H1 (cell line): ENCODE measurements at regions not wholly inside any gene's neighbourhood (a gene's known extent, or its start where the extent isn't known, plus 50 kb on each side); places are given as distances from the start of the nearest gene placed in this dataset.

ENCODE experiments used
- CTCF ChIA-PET: fragments of 300-600 bp; sonication (Branson Sonifier 250); formaldehyde crosslinking; loops from one replicate; lab custom pipeline; 2021; ENCODE audit not compliant: partially characterized antibody; lab: Charles Lee
- POLR2A ChIA-PET: fragments of 300-600 bp; sonication (Branson Sonifier 250); formaldehyde crosslinking; loops from one replicate; lab custom pipeline; 2021; ENCODE audit warnings: inconsistent platforms; ENCODE audit not compliant: partially characterized antibody; lab: Charles Lee
- DNase-seq, 2 experiments: peaks; one replicate each; pipeline versions ENCODE4 v3.0.0 to v3.0.0-alpha.2; 2010 to 2022; ENCODE audit warnings: low spot score in 2 of 2, low read depth in 1 of 2, mixed read lengths in 1 of 2
- FAIRE-seq: peaks from 2 replicates; lab custom pipeline; 2011; peaks lifted over from hg19 to GRCh38; lab: Jason Lieb, UNC
- H2AFZ ChIP-seq: 2 replicates; pipeline ENCODE4 v1.8.1; 2012; ENCODE audit warnings: low read length, inconsistent platforms
- H2AK5ac ChIP-seq: 2 replicates; pipeline ENCODE4 v1.6.1; 2013; ENCODE audit warnings: low read depth, low read length
- H2BK120ac ChIP-seq: replicated peaks from 2 replicates; pipeline ENCODE3; 2013; ENCODE audit warnings: low read depth, low read length, inconsistent platforms
- H2BK12ac ChIP-seq: 2 replicates; pipeline ENCODE4 v1.6.1; 2013; ENCODE audit warnings: low read depth, low read length
- H2BK15ac ChIP-seq: 2 replicates; pipeline ENCODE4 v1.6.1; 2013; ENCODE audit warnings: low read length
- H2BK20ac ChIP-seq: 2 replicates; pipeline ENCODE4 v1.6.1; 2013; ENCODE audit warnings: low read length
- H2BK5ac ChIP-seq: 2 replicates; pipeline ENCODE4 v1.6.1; 2013; ENCODE audit warnings: low read depth, low read length
- H3K14ac ChIP-seq: 2 replicates; pipeline ENCODE4 v1.6.1; 2013; ENCODE audit warnings: inconsistent platforms; ENCODE audit not compliant: insufficient read length
- H3K18ac ChIP-seq: 2 replicates; pipeline ENCODE4 v1.6.1; 2013; ENCODE audit warnings: low read length; ENCODE audit errors: extremely low read depth
- H3K23ac ChIP-seq: 2 replicates; pipeline ENCODE4 v1.6.1; 2013; ENCODE audit warnings: inconsistent platforms; ENCODE audit not compliant: insufficient read length
- H3K23me2 ChIP-seq: 2 replicates; pipeline ENCODE4 v1.6.1; 2013; ENCODE audit warnings: low read depth, low read length
- H3K27ac ChIP-seq: 2 replicates; pipeline ENCODE4 v1.6.1; 2011; ENCODE audit warnings: low read depth, low read length, inconsistent platforms
- H3K27me3 ChIP-seq, 4 experiments: replicated peaks in 1 of 4; 1 replicate in 1 of 4; 2 replicates in 3 of 4; pipeline versions ENCODE4 v1.6.1 to v1.8.1; 2011 to 2013; ENCODE audit warnings: low read length in 3 of 4, mild to moderate bottlenecking in 3 of 4, inconsistent platforms in 2 of 4, mixed read lengths in 2 of 4, moderate library complexity in 1 of 4; ENCODE audit not compliant: control insufficient read depth in 3 of 4, insufficient read depth in 3 of 4; ENCODE audit errors: extremely low read depth in 1 of 4
- H3K36me3 ChIP-seq, 4 experiments: 2 replicates each; pipeline versions ENCODE4 v1.6.1 to v1.8.1; 2011 to 2013; ENCODE audit warnings: mild to moderate bottlenecking in 4 of 4, low read length in 3 of 4, moderate library complexity in 2 of 4, control low read depth in 1 of 4, inconsistent platforms in 1 of 4; ENCODE audit not compliant: insufficient read depth in 4 of 4, control insufficient read depth in 2 of 4
- H3K4ac ChIP-seq: replicated peaks from 2 replicates; pipeline ENCODE3; 2013; ENCODE audit warnings: low read length, low read depth, mixed read lengths, inconsistent platforms; ENCODE audit not compliant: insufficient read length
- H3K4me1 ChIP-seq, 4 experiments: replicated peaks in 1 of 4; 1 replicate in 1 of 4; 2 replicates in 3 of 4; pipeline versions ENCODE4 v1.6.1 to v1.8.1; 2011 to 2013; ENCODE audit warnings: low read length in 3 of 4, inconsistent platforms in 2 of 4, mixed read lengths in 1 of 4; ENCODE audit not compliant: insufficient read depth in 4 of 4, control insufficient read depth in 3 of 4
- H3K4me2 ChIP-seq, 2 experiments: 2 replicates each; pipeline versions ENCODE4 v1.6.1 to v1.8.1; 2011 to 2013; ENCODE audit warnings: low read depth in 2 of 2, low read length in 2 of 2, control low read depth in 1 of 2, inconsistent platforms in 1 of 2, mild to moderate bottlenecking in 1 of 2; ENCODE audit not compliant: insufficient read depth in 1 of 2
- H3K4me3 ChIP-seq, 4 experiments: fragments of 200-600, 300-600 bp in 1 of 4; sonication (generic), shearing (Covaris generic), sonication (Bioruptor Twin) in 1 of 4; 2 replicates each; pipeline versions ENCODE4 v1.5.1 to v1.8.1; 2011 to 2016; ENCODE audit warnings: low read length in 4 of 4, low read depth in 3 of 4, control low read depth in 2 of 4, inconsistent platforms in 2 of 4, mild to moderate bottlenecking in 2 of 4, mixed read lengths in 1 of 4, moderate library complexity in 1 of 4; ENCODE audit not compliant: insufficient read depth in 2 of 4; ENCODE audit errors: extremely low read depth in 1 of 4
- H3K56ac ChIP-seq: replicated peaks from 2 replicates; pipeline ENCODE3; 2013; ENCODE audit warnings: low read depth, mild to moderate bottlenecking, mixed read lengths, low read length, inconsistent platforms; ENCODE audit not compliant: insufficient read length
- H3K79me1 ChIP-seq: 2 replicates; pipeline ENCODE4 v1.6.1; 2013; ENCODE audit warnings: low read depth, low read length, control low read depth
- H3K79me2 ChIP-seq, 2 experiments: 2 replicates each; pipeline versions ENCODE4 v1.6.1 to v1.8.1; 2012 to 2013; ENCODE audit warnings: low read length in 2 of 2, mild to moderate bottlenecking in 2 of 2, inconsistent platforms in 1 of 2; ENCODE audit not compliant: insufficient read depth in 2 of 2, control insufficient read depth in 1 of 2
- H3K9ac ChIP-seq, 4 experiments: replicated peaks in 1 of 4; 1 replicate in 1 of 4; 2 replicates in 3 of 4; pipeline versions ENCODE4 v1.6.1 to v1.8.1; 2011 to 2013; ENCODE audit warnings: low read depth in 3 of 4, low read length in 3 of 4, control low read depth in 2 of 4, mild to moderate bottlenecking in 2 of 4, moderate library complexity in 2 of 4, inconsistent platforms in 1 of 4; ENCODE audit errors: extremely low read depth in 1 of 4
- H3K9me3 ChIP-seq, 2 experiments: 2 replicates each; pipeline versions ENCODE4 v1.6.1 to v1.8.1; 2012 to 2013; ENCODE audit warnings: mild to moderate bottlenecking in 2 of 2, moderate library complexity in 2 of 2, control low read depth in 1 of 2, inconsistent platforms in 1 of 2, low read depth in 1 of 2, low read length in 1 of 2, mixed read lengths in 1 of 2; ENCODE audit not compliant: insufficient read depth in 2 of 2
- H4K20me1 ChIP-seq, 2 experiments: replicated peaks in 1 of 2; 2 replicates each; pipeline versions ENCODE3 to v1.8.1; 2011 to 2013; ENCODE audit warnings: inconsistent platforms in 2 of 2, low read length in 2 of 2, mild to moderate bottlenecking in 1 of 2; ENCODE audit not compliant: insufficient read depth in 2 of 2, control insufficient read depth in 1 of 2
- H4K5ac ChIP-seq: 2 replicates; pipeline ENCODE4 v1.6.1; 2013; ENCODE audit warnings: low read length, low read depth, mixed read lengths, inconsistent platforms; ENCODE audit not compliant: insufficient read length
- H4K8ac ChIP-seq: 2 replicates; pipeline ENCODE4 v1.8.0; 2013; ENCODE audit warnings: mild to moderate bottlenecking, moderate library complexity, low read length, inconsistent platforms; ENCODE audit not compliant: insufficient read depth; ENCODE audit errors: extremely low read depth
- H4K91ac ChIP-seq: replicated peaks from 2 replicates; pipeline ENCODE3; 2013; ENCODE audit warnings: low read length, mixed read lengths, inconsistent platforms; ENCODE audit not compliant: insufficient read length
- ASH2L ChIP-seq: fragments of 200-600, 300-600 bp; sonication (generic); IDR thresholded peaks from one replicate; pipeline ENCODE4 v1.7.1; 2017; ENCODE audit warnings: low read length
- BRCA1 ChIP-seq: IDR thresholded peaks from 2 replicates; pipeline ENCODE4 v1.6.1; 2012; ENCODE audit warnings: low read depth, low read length, improper control_type of control experiment
- CBX5 ChIP-seq: fragments of 300-800, 300-1000 bp; sonication (generic); IDR thresholded peaks from 2 replicates; pipeline ENCODE4 v1.7.1; 2016; ENCODE audit warnings: antibody characterized with exemption, low read length, low read depth
- CEBPB ChIP-seq: IDR thresholded peaks from 2 replicates; pipeline ENCODE4 v1.6.1; 2012; ENCODE audit warnings: low read depth, low read length
- EGR1 ChIP-seq: IDR thresholded peaks from 2 replicates; pipeline ENCODE4 v1.6.1; 2011; ENCODE audit warnings: low read depth, low read length, borderline replicate concordance
- HDAC2 ChIP-seq, 2 experiments: fragments of 300-600 bp in 1 of 2; sonication (generic) in 1 of 2; IDR thresholded peaks; 2 replicates each; pipeline ENCODE4 v1.6.1; 2011 to 2012; ENCODE audit warnings: low read depth in 2 of 2, low read length in 2 of 2, mild to moderate bottlenecking in 2 of 2, moderate library complexity in 2 of 2, borderline replicate concordance in 1 of 2, inconsistent platforms in 1 of 2
- PHF8 ChIP-seq: fragments of 200-600 bp; sonication (generic); conservative IDR thresholded peaks from 2 replicates; pipeline ENCODE4 v1.7.1; 2012; ENCODE audit warnings: low read depth, mild to moderate bottlenecking, inconsistent platforms, low read length, moderate library complexity
- POLR2A ChIP-seq, 2 experiments: IDR thresholded peaks; 1 replicate in 1 of 2; 2 replicates in 1 of 2; pipeline ENCODE4 v1.6.1; 2011; ENCODE audit warnings: low read depth in 2 of 2, low read length in 2 of 2, mild to moderate bottlenecking in 2 of 2; ENCODE audit errors: control extremely low read depth in 1 of 2
- RAD21 ChIP-seq, 2 experiments: IDR thresholded peaks in 1 of 2; conservative IDR thresholded peaks in 1 of 2; 2 replicates each; pipeline ENCODE4 v1.6.1; 2011; ENCODE audit warnings: low read depth in 2 of 2, low read length in 2 of 2, improper control_type of control experiment in 1 of 2, inconsistent platforms in 1 of 2, mild to moderate bottlenecking in 1 of 2, moderate library complexity in 1 of 2
- TAF7 ChIP-seq: optimal IDR thresholded peaks from 2 replicates; pipeline ENCODE3; 2011; ENCODE audit warnings: low read depth, mild to moderate bottlenecking, inconsistent platforms, low read length, moderate library complexity, borderline replicate concordance
- USF2 ChIP-seq: IDR thresholded peaks from 2 replicates; pipeline ENCODE4 v1.6.1; 2011; ENCODE audit warnings: low read length, improper control_type of control experiment
- WGBS, 2 experiments: shearing (Covaris generic) in 1 of 2; methylation state at CpG; one replicate each; pipeline versions ENCODE4 v1.1.6 to v1.1.7; 2013 to 2015; ENCODE audit warnings: low lambda C conversion rate in 2 of 2, mixed read lengths in 2 of 2, inconsistent platforms in 1 of 2, low coverage in 1 of 2, missing lambda C conversion rate in 1 of 2; ENCODE audit not compliant: insufficient replicate concordance in 2 of 2, insufficient coverage in 1 of 2, insufficient read length in 1 of 2; ENCODE audit errors: extremely low coverage in 1 of 2, missing lambda C conversion rate in 1 of 2; 5-methylcytosine and 5-hydroxymethylcytosine counted together
- TF ChIP-seq, protein P1 (sequence below): IDR thresholded peaks from 2 replicates; pipeline ENCODE4 v1.6.1; 2012; ENCODE audit warnings: low read length, inconsistent platforms

- WGBS, 2 experiments = 84% methylated on average over 2 of the region's 2 CpGs; no CpG with 5 or more reads in 1 of the 2 experiments
- FAIRE-seq (no peak), DNase-seq (no peak)
- no peak overlapping the region for H2BK15ac ChIP-seq
- H3K4me3 ChIP-seq = no peak overlapping the region
- H3K4ac ChIP-seq = no peak overlapping the region
- H4K91ac ChIP-seq = no peak overlapping the region
- no peaks in the 10 kb centered on the region for H4K20me1 ChIP-seq
- H3K23ac ChIP-seq = no peak overlapping the region
- H3K79me1 ChIP-seq = no peaks in the 10 kb centered on the region
- H3K14ac ChIP-seq = no peak overlapping the region
- H2BK12ac ChIP-seq = no peak overlapping the region
- no peak overlapping the region for H2BK5ac ChIP-seq
- H2AK5ac ChIP-seq = no peak overlapping the region
- H3K27ac ChIP-seq = no peak overlapping the region
- POLR2A ChIA-PET = no interaction called here
- no peak overlapping the region for H3K9ac ChIP-seq
- H2AFZ ChIP-seq = no peak overlapping the region
- no peaks in the 10 kb centered on the region for H3K9me3 ChIP-seq
- H2BK20ac ChIP-seq = no peak overlapping the region
- no peaks in the 10 kb centered on the region; the same call in 1 of the 2 replicates for H3K23me2 ChIP-seq
- H3K36me3 ChIP-seq = no peaks in the 10 kb centered on the region
- CTCF ChIA-PET = interaction anchor here (1.1 to 2.0 kb wide), 4 partner anchors 12 to 31 kb away, joined by 3 to 8 read pairs (median 6); no protein-coding TSS in a partner anchor
- no peaks in the 10 kb centered on the region for H3K79me2 ChIP-seq
- no peak overlapping the region for H2BK120ac ChIP-seq
- no peak overlapping the region for H3K18ac ChIP-seq
- no peak overlapping the region for H3K4me2 ChIP-seq
- H3K4me1 ChIP-seq = peaks cover 0 to 5% (median 2%) of the 10 kb centered on the region in 4 experiments; a peak in 2 of 7 replicates
- no peak overlapping the region for H4K5ac ChIP-seq
- no peak overlapping the region for H3K56ac ChIP-seq
- H3K27me3 ChIP-seq = no peaks in the 10 kb centered on the region
- H4K8ac ChIP-seq = no peak overlapping the region
- TF ChIP-seq PHF8 = no peak
- TF ChIP-seq RAD21 (IDR thresholded peaks at IDR 0.05 in 1 of 2, conservative IDR thresholded peaks at IDR 0.05 in 1 of 2; ENCODE audit: low read depth in 2 of 2, low read length in 2 of 2) = no peak
- no peak for TF ChIP-seq POLR2A (IDR thresholded peaks at IDR 0.05; ENCODE audit: control extremely low read depth in 1 of 2, low read depth in 2 of 2, low read length in 2 of 2)
- TF ChIP-seq HDAC2 (IDR thresholded peaks at IDR 0.05; ENCODE audit: borderline replicate concordance in 1 of 2, low read depth in 2 of 2, low read length in 2 of 2) = no peak
- TF ChIP-seq BRCA1 = no peak
- TF ChIP-seq, protein P1, sequence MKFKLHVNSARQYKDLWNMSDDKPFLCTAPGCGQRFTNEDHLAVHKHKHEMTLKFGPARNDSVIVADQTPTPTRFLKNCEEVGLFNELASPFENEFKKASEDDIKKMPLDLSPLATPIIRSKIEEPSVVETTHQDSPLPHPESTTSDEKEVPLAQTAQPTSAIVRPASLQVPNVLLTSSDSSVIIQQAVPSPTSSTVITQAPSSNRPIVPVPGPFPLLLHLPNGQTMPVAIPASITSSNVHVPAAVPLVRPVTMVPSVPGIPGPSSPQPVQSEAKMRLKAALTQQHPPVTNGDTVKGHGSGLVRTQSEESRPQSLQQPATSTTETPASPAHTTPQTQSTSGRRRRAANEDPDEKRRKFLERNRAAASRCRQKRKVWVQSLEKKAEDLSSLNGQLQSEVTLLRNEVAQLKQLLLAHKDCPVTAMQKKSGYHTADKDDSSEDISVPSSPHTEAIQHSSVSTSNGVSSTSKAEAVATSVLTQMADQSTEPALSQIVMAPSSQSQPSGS = no peak
- TF ChIP-seq TAF7 = no peak
- TF ChIP-seq USF2 = no peak
- no peak for TF ChIP-seq ASH2L
- TF ChIP-seq CEBPB = no peak
- TF ChIP-seq EGR1 = no peak
- no peak for TF ChIP-seq CBX5
These were observed 615.1 kb downstream of the IRS1 start for GRCh38 chr2:226184540-226184939.
